UCSD-AML1 (cell line): ENCODE measurements at regions not wholly inside any gene's neighbourhood (a gene's known extent, or its start where the extent isn't known, plus 50 kb on each side); places are given as distances from the start of the nearest gene placed in this dataset.
A peak's percentile ranks its signal among the peaks of the same experiment; 100 is the strongest.

Source experiments
- DNase-seq: peaks from one replicate; lab custom pipeline; 2025; ENCODE audit not compliant: unreplicated experiment; lab: John Stamatoyannopoulos, UW

DNA sequence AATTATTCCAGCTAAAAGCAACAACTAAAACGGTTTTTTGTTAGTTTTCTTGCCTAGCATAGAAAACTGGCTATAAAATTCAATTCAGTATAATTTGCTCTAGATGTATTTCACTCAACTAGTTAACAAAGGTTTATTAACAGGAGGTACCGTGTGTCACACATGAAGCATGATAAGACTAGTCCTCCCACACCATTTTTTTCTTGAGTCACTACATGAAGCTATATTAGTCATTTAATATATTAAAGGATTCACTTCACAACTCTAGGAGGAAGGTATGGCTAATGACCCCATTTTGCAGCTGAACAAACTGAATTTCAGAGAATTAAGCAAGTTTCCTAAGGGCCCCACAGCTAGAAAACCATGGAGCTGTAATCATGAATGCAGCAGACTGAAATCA, 307.8 kb upstream of the USP25 start:
- DNase-seq, result no peak

DNA sequence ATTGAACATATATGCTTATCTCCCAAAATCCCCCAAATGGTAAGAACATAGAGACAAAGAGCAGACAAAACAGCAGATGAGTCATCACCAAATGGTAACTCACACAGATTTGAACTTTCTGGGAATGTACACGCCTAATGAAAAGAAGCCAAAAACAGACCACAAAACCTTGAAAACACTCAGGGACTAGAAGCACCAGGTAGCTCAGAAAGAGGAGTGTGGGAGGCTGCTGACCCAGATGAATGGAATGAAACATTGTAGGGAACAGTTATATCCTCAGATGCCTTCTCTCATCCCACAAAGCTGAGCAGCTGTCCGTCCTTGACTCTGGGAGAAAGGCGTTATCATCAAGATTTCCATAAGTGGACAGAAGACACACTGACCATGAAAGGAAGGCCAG, 307.0 kb upstream of the USP25 start:
- no peak for DNase-seq

DNA sequence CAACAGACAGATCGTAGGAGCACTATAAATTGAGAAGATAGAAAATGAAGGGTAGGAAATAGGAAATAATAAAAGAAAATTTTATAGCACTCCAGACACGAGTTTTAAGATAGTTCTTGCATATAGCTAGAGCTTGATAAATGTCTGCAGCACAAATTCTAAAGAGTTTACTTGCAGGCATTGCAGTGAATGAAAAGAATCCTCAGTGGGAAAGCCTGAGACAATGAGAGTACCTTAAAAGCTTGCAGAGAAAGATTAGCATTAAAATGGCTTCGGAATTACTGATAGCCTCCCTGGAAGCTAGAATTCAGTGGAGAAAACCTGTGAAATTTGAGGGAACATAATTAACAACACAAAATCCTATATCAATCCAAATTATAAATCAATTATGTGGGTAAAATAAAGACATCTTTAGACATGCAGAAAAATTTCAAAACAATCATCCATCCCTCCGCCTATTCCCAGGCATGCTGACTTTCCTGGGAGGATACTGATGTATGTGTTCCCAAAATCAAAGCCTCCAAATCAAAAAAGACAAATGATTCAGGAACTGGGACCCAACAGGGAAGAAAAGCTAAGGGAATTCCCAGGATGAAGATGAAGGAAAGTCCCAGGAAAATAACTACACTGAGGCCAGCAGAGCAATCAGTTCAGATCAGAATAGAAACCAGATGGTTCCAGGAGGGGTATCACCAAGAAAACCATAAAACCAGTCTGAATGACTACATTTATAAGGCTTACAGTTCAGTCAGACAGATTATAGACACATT, 305.9 kb upstream of the USP25 start:
- no peak for DNase-seq

DNA sequence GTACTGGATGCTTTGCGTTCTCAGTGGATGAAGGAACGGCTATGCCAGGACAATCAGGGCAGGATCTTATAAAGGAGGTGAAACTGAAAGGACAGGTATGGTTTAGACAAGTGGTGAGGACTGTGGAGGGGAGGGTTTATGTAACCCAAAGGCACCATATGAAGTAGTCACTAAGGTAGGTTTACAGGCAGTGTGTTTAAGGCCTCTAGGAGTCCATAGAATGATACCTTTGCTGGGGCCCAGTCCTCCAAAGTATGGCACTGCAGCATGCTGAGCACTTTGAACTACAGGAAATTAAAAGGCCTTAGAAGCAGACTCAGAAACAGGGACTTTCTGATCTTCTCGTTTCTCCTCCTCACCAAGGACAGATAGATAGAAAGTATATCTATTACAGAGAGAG, 304.7 kb upstream of the USP25 start:
- DNase-seq, result no peak

DNA sequence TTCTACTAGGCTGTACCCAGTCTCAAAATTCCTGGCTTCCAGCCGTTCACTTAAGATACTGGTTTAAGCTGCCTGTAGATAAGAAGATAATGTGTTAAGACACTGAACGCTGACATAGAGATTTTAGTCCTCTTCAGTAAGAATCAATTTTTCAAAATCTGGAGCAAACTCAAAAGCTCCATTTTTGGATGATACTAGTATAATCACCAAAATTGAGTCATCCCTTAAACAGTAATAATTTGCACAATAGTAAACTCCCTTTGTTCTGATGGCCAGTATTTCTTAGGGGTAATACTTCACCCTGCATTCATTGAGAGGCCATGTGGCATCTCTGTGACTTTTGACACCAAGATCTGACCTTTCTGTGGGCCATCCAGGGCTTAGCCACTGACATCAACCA, 299.8 kb upstream of the USP25 start:
- no peak for DNase-seq

DNA sequence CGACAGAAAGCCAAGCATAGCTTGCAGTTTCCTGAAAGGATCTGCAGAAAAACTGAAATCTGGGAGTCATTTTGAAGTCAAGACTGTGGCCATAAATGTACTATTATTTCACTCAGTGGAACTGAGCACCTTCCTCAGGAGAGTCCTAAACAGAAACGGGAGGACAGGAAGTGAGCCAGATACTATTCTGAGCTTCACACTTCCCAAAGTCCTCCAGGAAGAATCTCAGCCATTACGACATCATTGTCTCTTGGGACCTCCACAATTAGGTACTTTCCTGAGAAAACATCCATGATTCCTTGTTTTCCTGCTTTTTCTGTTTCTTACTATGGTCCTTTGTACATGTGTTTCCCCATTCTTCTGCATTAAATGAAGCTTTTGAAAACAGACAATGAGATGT, 299.2 kb upstream of the USP25 start:
- DNase-seq, result no peak

DNA sequence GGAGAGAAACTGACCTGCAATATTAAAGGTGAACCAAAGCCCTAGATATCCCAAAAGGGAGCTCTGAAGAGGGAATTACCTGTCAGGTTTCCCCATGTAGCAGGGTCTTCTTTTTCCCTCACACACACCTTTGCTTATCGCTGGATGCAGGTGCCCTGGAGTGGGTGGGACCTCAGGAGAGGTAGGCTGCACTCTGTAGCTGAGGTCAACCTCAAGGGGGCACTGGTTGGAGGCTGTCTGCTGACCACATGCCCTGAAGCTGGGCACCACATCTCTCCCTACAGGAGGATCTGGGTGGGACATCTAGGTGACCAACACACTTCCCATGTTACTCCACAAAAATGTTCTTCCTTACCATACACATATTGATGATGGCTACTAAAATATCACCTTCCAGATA, 298.7 kb upstream of the USP25 start:
- no peak for DNase-seq

DNA sequence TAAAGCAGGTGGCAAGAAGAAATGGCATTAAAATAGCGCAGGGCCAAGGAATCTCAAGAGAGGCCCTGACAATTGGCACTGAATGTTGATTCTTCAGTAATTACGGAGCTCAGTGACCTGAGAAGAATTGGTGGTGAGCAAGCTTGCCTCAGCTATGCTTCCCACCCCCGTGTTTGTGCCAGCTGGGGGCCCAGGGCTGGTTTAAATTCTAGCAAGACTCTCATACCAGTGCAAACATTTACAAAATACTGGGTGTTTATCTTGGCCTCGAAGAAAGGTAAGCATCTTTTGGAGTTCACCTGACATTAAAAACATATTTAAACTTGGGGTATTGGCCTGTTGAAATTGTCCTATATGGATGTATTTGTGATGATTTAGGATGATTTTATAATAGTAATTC, 296.7 kb upstream of the USP25 start:
- DNase-seq, result no peak

DNA sequence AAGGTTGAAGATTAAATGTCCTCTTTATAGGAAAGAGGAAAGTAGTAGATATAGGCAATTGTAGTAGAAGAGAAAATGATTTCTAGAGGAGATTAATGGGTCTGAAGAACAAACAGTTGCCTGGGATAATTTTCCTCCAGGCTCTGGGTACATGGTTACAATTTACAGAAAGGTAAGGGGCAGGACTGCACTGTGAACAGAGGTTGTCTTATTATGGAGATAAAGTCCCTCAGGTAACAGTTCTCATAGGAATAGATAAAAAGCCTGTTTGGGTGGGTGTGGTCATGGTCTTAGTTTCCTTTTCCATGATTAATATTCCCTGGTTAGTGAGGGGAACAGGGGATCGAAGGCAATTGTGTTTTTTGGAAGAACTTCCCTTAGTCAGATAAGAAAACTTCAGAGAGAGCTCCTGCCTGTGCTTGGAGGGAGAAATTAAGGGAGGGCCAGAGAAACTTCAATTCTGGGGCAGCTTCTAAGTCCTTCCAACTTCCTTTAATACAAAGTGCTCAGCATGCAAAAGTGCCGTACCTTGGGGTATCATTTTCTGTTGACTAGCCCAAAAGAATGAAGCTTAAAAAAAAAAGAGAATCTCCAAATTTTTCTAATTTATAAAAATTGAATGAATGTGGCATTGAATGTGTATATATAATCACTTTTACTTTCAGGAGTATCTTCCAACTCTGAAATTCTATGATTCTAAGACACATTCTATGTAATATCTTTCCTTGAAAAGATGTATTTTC, 295.4 kb upstream of the USP25 start:
- DNase-seq, result no peak

DNA sequence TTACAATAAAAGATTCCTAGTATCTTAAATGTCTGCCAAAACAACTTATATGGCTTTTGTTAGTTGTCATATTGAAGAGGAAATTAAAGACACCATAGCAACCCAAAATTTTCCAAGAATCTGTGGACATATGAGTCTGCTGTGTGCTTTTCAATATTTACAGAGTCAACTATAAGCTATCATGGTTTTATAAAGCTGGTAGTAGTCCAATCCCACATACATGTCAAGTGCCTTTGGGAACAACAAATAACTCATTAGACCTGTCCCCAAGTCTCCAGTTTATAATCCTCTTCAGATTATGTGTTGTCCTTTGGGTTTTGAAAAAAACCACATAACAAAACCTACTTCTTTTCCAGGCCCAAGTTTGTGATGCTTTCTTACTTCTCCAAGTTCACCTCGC, 293.8 kb upstream of the USP25 start:
- no peak for DNase-seq

DNA sequence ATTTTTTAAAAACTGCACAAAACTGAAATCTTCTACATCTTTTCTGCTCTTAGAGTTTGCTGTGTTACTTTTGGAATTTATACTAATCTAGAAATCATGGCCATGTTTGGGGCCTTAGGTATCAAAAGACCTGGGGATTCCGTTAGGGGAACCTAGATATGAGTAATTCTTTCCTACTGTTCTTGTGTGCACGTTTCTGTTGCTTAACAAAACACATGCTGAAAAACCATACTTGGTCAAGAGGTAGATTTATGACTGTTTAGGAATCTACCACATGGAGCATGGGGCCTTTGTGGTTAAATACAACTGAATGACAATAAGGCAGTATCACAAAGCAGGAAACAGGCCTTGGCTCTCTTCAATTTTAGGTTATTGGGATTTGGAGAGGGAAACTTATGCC, 291.9 kb upstream of the USP25 start:
- DNase-seq, result no peak

DNA sequence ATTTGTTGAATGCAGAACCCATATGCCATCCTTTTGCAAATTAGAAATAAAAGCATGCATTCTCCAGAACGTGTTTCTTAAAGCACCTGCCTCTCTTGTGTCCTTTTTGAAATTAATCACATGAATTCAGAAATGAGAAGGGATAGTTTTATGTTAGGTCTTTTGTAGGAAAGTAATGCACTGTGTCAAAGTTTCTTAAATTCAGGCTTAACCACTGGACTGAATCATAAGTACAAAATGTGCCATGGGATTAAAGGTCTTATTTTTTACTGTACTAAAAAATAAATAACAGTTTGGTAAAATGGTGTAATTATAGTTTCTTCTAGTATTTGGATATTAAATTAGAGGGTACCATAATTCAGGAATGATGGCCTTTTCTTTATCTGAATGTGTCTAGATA, 290.1 kb upstream of the USP25 start:
- DNase-seq, result no peak

DNA sequence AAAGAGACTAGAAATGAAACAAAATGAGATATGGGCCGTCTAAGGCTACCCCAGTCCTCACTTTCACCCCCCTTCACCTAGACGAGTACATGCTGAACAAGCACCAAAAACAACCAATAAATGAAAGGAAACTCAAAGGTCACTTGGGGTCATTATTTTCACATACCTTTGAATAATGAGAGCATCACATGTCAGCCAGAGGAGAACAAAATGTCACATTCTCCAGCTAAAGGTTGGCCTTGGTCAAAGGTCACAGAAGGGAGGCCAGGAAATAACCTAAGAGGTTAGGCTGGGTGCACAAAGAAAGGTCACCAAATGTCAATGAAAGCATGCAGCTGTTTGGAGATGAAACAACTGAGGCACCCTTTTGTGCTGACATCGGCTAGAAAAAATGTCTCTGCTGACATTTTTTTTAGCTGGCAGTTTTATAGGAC, 288.7 kb upstream of the USP25 start:
- DNase-seq, result peak; percentile 8

DNA sequence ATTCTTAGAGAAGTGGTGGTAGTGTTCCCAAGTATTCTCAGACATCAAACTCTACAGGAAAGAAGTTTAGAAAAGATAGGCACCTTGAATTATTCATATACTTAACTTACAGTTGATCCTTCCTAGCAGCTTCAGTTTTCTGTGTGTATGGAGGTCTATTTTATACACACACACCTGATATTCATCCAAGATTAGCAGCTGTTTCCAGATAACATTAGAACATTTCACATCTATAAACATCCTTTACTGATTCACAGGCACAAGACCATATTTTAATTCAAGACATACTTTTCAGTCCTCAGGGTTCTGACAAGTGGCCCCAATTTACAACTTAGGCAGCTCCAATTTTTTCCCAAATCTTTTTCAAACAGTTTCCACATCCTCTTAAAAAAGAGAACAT, 287.8 kb upstream of the USP25 start:
- no peak for DNase-seq

DNA sequence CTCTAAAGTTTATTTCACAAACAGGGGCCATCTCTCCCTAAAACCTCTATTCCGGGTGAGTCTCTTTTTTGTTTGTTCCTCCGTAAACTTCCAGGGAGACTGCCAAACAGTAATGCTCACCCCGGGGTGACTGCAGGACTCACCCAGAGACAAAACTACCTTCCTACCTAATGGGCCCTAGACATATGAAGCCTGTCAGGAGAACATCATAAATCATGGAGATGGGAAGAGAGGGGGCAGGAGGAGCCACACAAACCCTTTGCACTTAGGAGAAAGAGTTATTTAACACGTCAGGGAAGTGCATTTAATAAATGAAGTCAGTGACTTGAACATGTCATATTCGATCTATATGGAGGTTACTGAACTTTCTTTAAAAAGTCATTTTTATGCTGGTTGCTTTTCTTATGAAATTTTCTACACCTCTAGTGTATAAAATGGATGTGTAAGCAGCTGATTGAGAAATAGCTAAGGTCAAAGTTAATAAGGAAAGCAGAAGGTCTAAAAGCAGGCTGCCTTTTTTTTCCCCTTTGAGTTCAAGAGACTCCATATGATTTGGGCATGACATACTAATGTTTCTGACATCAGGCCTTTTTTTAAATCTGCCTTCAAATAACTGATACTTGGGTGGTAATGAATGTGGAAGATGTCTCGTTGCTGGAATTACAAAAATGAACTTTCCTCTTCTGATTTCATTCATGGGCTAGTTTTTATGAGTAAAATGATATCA, 286.9 kb upstream of the USP25 start:
- DNase-seq, result peak; percentile 19

DNA sequence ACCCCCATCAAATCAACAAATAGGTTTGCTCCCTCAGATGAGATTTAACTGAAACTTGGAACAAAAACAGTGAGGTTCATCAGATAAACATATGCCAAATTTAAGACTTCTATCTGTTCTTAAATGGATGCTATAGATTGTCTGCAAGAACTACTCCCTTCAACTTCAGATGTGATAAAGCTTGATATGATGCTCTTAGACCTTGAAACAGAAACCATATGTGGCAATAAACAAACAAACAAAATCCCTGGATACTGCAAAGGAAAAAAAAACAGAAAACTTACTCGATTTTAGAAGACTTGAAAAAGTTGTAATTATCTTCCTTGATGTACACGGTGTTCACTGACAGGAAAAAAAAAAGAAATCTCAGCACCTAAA, 286.1 kb upstream of the USP25 start:
- no peak for DNase-seq

DNA sequence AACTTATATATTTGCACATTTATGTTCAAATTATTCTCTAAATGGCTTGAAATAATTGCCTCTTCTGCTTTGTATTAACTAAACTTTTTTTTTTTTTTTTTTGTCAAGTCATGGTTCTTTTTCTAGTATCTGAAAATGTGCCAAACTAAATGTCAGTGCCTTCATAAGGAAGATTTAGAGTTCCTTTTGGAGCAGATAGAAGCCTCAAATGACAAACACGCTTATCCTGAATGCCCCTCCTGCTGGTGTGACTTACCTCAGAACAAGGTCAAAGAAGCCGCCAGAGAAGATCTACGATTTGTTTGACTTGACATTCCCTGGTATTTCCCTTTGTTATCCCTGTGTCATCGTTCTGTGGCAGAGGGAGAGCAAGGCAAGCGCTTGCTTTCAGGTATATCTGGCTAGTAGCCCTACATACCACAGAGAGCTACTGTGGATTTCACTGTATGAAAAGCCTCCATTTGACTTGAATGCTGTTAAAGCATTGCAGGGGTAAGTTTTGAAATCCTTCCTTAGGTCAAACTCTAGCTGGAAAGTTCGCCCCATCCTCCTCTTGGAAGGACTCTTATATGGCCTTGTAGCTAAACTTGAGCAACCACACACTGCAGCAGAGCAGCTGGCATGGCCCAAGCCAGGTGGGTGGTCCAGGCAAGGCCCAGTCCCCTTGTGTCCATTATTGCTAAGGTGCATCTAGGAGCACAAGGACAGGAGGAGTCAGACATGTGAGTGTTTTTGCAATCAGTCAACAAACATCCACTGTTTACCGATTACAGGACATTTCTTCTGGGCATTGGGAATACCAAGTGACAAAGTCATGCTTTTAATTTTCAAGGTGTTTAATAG, 285.4 kb upstream of the USP25 start:
- peak; percentile 33 for DNase-seq

DNA sequence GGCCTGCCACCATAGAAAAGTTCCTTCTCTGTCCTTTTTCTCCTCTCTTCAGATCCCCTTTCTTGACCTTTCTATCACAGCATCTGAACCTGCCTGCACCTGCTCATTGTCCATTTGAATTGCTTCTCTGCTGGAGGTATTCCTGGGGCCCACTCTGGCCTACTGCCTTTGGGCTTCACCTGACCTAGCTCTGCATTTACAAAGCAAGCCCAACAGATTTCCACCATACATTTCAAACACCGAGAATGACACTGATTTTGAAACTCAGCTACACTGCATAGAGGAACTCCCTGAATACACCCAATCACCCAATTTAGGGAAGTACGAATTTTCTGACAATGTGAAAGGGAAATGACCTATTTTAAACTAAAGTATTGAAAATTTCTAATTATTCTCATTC, 284.5 kb upstream of the USP25 start:
- peak; percentile 26 for DNase-seq

DNA sequence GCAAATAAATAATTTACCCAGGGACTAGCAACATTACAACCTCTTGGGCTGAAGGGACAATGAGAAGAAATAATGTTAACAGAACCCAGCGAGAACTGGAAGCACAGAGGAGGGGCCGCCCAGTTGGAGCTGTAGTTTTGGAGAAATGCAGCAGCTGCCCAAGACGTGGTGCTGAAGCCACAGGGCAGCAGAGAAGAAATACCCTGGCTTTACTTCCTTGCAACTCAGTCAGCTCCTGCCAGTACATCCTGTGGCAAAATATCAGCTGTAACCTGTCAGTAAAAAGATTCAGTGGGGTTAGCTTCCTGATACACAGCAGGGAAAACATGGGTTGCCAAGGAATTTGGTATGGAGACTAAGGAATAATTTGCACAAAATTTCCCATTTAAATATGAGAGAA, 283.6 kb upstream of the USP25 start:
- peak; percentile 67 for DNase-seq

DNA sequence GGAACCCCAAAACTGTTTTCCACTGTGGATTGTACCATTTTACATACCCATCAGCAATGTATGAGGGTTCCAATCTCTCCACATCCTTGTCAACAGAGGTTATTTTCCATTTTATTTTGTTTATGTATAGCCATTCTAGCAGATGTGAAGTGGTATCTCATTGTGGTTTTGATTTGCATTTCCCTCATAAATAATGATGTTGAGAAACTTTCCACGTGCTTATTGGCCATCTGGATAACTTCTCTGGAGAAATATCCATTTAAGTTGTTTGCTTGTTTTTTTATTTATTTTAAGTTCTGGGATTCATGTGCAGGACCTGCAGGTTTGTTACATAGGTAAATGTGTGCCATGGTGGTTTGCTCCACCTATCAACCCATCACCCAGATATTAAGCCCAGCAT, 280.2 kb upstream of the USP25 start:
- DNase-seq, result no peak

DNA sequence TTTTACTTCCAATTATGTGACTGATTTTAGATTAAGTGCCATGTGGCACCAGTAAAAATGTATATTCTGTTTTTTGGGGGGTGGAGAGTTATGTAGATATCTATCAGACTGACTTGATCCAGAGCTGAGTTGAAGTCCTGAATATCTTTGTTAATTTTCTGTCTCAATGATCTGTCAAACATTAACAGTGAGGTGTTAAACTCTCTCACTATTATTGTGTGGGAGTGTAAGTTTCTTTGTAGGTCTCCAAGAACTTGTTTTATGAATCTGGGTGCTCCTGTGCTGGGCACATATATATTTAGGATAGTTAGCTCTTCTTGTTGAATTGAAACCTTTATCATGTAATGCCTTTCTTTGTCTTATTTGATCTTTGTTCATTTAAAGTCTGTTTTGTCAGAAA, 276.5 kb upstream of the USP25 start:
- no peak for DNase-seq
